C4-2B (cell line): ENCODE measurements at regions not wholly inside any gene's neighbourhood (a gene's known extent, or its start where the extent isn't known, plus 50 kb on each side); places are given as distances from the start of the nearest gene placed in this dataset.

ENCODE experiments used
- ZFX ChIP-seq: fragments of 450-650 bp; IDR thresholded peaks from 2 replicates; pipeline ENCODE4 v1.6.1; 2017
- TF ChIP-seq, protein P1 (sequence below): fragments of 450-650 bp; conservative IDR thresholded peaks from 2 replicates; pipeline ENCODE4 v1.5.1; 2017; ENCODE audit warnings: mild to moderate bottlenecking

- TF ChIP-seq, protein P1, sequence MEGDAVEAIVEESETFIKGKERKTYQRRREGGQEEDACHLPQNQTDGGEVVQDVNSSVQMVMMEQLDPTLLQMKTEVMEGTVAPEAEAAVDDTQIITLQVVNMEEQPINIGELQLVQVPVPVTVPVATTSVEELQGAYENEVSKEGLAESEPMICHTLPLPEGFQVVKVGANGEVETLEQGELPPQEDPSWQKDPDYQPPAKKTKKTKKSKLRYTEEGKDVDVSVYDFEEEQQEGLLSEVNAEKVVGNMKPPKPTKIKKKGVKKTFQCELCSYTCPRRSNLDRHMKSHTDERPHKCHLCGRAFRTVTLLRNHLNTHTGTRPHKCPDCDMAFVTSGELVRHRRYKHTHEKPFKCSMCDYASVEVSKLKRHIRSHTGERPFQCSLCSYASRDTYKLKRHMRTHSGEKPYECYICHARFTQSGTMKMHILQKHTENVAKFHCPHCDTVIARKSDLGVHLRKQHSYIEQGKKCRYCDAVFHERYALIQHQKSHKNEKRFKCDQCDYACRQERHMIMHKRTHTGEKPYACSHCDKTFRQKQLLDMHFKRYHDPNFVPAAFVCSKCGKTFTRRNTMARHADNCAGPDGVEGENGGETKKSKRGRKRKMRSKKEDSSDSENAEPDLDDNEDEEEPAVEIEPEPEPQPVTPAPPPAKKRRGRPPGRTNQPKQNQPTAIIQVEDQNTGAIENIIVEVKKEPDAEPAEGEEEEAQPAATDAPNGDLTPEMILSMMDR, result no peak
- no peak for TF ChIP-seq ZFX
These were observed 188.7 kb upstream of the MBL2 start for GRCh38 chr10:52961323-52961722.
